CD4-positive, alpha-beta T cell treated with Interleukin-15 for 1 hour (primary cell): ENCODE measurements at regions not wholly inside any gene's neighbourhood (a gene's known extent, or its start where the extent isn't known, plus 50 kb on each side); places are given as distances from the start of the nearest gene placed in this dataset.

Source experiments
- DNase-seq: peaks from one replicate; pipeline ENCODE4 v3.0.0-alpha.2; 2020

DNA sequence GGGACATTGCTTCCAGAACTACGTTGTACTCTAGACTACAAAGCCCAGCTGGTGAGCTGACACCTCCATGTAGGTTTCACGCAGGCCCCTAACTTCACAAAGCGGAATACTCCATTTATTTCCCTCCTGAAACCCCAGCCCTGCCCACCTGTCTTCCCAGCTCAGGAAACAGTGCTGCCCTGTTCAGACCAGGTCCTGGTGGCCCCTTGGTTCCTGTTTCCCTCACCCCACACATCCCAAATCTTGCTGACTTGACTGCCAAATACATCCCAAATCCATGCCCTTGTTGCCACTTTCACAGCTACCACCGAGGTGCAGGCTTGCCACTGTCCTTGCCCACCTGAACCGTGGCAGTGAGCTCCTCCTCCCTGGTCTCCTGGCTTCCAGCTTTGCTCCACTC, 113.1 kb upstream of the PTPN1 start:
- DNase-seq: no peak

DNA sequence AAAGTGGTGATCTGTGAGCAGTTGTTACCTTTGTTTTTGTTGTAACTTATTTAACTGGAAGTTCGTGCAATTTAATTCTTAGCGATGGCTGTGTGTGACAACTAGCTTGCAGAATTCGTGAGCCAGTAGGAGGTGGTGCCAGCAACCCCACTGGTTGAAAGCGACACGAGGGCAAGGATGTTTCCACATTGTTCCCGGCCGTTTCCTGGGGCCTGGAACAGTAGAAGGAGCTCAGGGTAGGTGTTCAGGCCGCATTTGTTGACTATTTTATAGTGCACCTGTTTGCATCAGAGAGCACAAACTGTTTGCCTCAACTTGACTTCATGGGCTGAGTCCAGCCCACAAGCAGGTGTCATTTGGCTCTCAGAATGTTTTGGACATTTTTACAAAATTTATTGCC, 112.1 kb upstream of the PTPN1 start:
- no peak for DNase-seq

DNA sequence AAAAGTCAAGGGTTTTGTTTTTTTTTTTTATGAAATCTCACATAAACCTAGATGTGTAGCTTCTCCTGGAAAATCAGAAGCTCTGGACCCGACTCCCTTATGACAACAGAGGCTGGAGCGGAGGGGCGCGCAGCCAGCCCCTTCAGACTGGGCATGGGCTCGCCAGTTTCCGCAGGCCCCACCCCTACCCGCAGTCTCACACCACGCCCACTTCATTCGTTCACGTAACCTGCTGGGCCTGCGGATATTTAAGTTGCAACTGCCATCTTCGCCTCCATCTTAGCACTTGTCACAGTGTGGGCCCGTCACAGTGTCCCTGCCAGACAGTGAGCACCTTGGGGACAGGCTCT, 111.7 kb upstream of the PTPN1 start:
- DNase-seq: no peak

DNA sequence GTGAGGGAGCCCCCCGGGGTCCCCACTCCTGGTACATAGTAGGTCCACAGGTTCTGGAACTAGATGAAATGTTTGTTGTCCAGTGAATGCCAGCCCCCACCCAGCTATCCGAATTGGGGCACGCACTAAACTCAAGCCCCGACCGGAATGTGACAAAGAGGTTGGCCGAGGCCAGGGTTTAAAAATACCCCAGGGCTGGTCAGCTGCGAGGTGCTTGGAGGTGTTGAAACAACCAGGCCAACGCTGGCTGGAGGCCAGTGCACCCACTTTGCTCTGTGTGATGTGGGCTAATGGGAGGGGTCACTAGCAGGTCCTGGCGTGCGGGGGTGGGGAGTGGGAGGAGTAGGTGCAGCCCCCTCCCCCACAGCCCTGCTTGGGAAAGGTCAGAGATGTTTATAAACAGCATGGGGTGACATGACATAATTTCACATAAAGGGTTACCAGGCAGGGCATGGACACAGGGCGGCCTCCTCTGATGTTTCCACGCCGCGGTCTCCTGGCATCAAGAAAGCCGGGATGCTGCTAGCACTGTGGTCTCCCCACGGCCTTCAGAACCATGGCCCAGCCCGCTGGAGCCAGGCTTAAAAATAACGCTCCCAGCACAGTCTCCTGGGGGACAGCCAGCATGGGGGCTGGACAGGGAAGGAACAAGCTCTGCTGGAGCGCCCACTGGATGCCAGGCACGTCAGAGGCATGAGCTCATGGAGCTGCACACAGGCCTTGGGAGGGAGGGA, 111.2 kb upstream of the PTPN1 start:
- DNase-seq: no peak

DNA sequence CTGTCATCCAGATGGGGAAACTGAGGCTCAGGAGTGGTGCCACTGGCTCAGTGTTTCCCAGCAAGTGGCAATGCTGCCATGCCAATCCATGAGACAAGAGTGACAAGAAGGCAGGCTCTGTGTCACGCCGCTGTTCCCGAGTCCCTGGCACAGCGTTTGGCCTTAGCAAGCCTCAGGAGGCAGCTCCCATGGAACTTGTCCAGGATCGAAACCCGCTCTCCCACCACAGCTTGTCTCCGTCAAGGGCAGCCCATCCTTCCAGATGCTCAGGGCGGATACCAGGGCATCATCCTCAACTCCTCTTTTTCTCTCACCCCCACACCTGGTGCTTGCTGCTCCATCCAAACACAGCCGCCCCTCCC, 110.6 kb upstream of the PTPN1 start:
- DNase-seq: no peak

DNA sequence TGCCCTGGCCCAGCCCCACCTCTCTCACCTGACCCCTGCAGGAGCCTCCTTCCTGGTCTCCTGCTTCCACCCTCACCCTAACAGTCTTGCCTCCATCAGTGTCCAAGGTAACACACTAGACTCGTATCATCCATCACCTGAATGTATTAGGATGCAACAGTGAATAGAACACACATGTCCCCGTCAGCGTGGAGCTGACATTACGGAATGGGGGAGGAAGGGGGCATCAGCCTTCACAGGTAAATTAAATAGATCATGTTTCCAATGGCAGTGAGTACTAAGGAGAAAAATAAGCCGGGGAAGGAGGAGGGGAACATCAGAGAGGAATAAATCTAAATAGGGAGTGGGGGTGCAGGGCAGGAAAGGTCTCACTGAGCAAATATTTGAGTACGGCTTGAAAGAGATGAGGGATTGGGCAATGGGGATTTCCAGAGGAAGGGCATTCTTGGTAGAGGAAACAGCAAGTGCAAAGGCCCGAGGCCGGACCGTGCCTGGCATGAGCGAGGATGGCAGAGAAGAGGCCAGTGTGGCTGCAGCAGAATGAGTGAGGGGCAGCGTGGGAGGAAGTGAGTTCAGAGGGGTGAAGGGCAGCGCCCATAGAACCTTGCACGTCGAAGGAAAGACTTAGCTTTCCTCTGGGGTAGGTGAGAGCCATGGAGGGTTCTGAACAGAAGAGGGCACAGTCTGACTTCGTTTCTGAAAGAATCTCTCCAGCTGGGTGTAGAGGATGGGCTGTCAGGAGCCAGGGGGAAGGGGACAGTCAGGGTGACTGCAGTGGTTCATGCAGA, 110.1 kb upstream of the PTPN1 start:
- DNase-seq: no peak

DNA sequence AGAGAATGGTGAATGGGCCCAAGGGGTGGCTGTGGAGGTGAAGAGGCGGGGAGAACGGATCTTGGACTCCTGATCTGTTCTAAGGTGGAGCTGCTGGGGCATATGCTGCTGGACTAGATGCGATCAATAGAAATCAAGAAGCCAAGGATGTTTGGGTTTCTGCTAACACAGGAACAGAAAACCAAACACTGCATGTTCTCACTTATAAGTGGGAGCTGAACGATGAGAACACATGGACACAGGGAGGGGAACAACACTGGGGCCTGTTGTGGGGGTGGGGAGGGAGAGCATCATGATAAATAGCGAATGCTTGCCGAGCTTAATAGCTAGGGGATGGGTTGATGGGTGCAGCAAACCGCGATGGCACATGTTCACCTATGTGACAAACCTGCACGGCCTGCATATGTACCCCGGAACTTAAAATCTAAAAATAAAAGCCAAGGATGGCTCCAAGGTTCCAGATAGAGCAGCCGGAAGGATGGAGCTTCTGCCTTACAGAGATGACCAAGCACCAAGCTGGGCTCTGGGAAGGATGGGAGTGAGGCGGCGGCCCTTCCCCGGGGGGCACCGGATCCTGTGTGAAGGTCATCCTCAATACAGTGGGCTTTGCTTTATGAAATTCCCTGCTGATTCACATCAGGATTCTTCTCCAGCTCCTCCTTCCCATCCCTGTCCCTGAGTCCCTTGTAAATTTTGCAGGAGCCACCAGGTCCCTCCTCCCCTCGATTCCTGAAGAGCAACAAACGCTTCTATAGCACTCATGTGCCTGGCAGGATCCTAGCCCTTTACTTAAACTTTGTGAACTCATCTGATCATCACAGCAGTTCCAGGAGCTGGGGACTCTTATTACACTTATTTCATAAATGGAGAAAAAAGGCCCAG, 109.2 kb upstream of the PTPN1 start:
- no peak for DNase-seq

DNA sequence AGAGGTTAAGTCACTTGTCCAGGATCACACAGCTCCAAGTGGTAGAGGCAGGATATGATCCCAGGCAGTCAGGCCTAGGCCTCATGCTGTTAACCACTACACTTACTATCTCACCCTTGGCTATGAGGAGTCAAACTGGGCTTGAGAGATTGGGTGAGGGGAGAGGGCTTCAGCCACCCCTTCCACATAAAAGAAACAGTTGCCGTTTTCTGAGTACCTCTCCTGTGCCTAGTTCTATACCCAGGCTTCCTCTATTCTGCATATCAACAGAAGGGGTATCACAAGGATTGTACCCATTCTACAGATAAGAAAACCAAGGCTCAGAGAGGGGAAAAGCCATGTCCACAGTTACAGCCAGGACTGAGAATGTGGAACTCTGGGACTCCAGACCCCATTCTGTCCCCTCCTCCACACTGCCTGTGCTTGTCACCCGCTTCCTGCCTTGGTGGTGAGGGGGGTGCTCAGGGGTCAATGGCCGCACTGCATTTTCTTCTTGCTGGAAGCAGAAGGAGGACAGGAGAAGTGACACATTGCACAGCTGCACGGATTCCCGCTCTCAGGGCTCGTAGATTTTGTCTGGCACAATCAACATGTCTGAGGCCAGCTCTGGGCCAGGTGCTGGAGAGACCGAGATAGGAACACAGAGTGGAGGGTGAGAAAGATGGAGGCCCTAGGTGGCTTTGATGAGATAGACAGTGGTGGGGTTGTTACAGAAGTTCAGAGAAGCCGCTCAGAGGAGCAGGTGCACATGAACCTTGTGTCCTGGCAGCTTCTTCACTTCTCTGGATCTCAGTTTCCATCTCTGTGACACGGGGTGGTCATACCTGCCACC, 108.4 kb upstream of the PTPN1 start:
- DNase-seq: no peak

DNA sequence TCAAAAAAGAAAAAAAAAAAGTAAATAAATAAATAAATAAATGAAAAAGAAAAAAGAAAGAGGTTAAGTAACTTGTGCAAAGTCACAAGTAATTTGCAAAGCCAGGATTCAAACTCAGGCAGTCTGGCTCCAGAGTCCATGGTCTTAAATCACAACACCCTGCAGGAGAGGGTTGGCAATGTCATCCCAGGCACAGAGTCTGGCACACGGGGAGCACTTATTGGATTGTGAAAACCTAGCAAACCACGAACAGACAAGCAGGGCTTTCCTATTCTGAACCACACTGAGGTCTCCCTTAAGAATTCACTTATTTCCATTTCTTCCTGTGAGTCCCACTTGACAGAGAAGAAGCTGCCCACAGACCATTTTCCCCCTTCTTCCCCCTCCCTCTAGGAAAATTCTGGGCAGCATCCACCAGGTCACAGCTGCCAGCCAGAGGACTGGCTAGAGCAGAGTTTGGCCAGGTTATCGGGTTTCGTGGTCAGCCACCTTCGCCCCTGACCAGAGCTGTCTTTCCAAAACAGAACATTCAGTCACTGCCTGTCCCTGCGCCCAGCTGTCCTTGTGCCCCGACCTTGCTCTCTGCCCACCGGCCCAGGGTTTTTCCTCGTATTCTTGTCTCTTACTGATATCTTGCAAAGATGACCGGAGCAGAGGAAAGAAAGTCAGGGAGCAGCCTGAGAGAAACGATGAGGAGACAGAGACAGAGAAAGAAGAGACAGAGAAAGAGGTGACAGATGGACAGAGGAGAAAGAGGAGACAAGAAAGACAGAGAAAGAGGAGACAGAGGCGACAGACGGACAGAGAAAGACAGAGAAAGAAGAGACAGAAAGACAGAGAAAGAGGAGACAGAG, 106.4 kb upstream of the PTPN1 start:
- DNase-seq: no peak

DNA sequence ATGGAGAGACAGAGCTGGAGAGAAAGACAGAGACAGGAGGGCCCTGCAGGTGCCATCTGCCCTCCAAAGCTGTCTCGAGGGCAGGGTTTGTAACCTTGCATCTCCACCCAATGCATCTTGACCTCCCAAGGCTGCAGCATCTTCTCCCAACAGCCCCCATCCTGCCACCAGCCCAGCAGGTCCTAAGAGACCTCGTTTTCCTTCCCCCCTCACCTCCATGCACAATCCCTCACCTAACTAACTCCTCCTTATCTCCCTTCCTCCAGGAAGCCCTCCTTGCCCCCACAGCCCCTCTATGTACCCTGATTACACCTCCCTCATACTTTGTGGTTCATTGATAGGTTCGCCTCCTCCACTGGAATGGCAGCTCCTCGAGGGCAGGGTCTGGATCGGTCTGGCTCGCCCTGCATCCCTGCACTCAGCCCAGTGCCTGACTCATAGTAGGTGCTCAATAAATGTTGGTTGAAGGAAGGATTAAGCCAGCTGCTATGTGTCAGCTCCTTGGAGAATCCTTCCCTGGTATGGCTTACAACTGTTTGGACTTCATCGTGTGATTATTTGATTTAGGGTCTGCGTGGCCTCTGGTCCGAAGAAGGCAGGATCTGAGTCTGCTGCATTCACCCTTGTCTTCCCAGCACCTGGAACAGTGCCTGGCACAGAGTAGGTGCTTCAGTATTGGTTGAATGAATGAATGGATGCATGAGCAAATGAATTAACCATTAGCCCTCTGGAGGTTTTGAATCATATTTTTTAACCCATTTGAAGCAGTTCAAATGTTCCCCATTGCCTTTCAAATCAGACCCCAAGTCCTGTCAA, 105.6 kb upstream of the PTPN1 start:
- DNase-seq: no peak

DNA sequence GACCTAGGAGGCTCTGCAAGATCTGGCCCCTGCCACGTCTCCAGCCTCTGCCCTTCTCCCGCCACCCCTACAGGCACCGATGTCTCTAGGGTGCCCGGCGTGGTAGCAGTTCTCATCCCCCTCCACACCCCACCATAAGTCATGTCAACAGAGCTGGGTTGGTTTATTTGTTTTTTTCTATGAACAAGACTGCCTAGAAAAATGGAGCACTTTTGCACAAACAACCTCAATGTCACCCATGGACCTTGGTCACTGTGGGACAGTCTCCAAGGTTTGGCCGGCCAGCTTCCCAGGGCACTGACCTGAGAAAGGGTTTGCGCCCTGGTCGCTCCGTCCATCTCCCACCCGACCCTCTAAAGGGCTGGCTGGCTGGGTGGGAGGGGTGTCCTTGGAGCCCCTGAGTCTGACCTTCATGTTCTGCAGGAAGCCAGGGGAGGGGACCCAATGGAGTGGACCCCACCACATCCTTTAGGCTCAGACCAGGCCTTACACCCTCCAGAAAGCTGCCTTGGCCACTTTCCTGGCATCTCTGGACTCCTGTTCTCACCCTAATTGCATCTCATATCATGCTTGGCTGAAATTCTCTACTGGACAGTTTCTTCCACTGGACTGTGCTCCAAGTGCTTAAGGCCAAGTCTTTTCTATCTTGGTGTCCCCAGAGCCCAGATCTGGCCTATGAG, 104.8 kb upstream of the PTPN1 start:
- DNase-seq: no peak

DNA sequence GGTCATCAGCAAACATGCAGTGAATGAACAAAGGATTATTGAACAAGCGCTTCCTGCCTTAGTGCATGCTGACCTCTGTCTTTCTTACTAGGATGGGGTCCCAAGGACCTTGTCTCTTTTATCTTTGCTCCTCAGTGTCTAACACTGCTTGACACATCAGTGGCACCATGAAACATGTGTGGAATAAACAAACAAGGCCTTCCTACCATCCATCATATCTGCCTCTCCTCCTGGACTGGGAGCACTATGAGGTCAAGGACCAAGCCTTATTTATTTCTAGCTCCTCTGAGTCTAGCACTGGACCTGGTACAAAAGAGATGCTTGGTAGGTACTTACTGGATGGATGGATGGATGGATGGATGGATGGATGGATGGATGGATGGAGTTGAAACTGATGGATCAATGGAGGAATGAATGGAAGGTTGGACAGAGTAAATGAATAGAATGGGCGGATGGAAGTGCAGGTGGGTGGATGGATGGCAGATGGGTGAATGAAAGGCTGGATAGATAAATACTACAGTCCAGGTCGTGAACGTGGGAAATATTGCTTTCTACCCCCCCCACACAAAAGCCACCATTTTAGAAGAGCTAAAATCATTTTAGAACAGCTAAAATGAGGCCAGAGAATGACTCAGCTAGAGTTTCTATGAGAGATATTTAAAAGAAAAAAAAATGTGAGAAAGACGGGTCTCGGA, 104.1 kb upstream of the PTPN1 start:
- DNase-seq: no peak

DNA sequence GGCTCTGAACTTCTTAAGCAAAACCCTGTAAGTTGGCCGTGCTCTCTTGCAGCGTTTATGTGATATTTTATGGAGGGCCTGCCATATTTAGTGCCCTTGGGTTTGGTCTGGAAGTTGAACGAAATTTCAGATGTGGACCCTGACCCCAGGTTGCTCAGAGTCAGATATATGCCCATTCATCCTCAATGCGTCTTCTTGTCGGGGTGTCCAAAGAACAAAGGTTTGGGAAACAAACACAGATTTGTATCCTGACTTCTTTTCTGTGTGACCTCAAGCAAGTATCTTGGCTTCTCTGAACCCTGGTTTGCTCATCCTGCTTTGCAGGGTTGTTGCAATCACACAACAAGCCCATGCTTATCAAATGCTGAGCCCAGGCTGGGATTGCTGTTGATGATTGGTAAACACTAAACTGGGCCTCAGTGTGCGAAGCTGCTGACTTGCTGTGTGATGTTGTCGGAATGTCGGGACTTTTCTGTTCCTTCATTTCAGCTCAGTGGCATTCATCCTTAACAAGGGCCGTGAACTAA, 103.5 kb upstream of the PTPN1 start:
- no peak for DNase-seq

DNA sequence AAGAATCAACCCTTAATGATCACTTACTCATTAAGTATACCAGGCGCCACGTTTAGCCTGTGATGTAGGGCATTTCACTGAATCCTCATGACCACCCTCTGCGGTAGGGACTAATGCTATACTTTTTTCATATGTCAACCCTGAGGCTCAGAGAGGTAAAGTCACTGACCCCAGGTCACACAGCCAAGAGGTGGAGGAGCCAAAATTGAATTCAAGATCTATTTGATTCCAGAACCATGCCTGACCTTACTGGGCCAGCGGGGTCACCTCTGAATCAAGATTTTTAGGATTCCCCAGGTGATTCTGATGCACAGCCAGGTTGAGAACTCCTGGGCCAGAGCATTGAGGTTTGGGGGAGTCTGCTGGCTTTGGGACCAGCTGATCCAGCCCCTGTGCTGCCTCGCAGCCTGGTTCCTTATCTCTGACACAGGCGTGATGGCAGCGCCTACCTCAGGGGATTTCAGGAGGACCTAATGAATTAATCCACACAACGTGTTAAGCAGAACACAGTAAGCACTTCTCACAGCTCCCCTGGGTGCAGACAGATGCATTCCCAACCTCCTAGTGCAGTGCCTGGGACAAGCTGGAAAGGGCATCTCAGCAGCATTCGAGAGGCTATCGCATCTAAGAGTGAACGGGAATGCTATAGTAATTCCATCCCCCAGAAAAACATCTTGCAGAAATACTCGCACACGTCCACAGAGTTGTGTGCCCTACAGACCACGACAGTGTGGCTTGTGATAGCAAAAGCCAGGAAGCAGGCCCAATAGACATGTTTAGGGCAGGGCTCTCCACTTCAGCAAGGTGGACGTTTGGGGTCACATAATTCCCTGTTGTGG, 101.4 kb upstream of the PTPN1 start:
- DNase-seq: no peak

DNA sequence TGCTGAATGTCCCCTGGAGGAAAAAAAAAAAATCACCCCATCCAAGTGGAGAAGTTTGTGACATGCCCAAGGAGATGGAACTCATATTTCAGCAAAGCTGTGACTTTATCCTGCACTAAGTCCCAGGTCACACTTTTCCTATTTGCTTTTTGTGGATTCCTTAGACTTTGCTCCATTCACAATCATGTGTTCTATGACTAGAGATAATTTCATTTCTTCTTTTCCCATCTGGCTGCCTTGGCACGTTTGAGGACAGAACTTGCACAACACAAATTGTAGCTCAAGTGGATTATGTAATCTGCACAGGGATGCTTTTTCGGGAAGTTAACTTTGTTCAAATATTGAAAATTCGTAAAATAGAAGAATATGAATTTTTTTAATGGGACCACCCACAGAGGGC, 100.7 kb upstream of the PTPN1 start:
- DNase-seq: no peak

DNA sequence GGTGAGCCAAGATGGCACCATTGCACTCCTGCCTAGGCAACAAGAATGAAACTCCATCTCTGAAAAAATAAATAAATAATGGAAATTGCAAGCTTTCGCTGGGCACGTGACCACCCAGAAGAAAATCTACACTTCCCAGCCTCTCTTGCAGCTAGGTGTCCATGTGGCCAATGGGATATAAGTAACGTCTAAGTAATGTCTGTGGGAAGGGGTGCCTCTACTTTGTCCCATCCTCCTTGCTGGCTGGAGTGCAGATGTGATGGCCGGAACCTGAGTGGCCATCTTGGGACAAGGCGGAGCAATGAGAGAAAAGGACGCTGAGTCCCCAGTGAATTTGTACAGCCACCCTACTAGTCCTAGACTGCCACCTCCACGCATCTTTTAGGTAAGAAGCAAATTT, 99.8 kb upstream of the PTPN1 start:
- DNase-seq: no peak

DNA sequence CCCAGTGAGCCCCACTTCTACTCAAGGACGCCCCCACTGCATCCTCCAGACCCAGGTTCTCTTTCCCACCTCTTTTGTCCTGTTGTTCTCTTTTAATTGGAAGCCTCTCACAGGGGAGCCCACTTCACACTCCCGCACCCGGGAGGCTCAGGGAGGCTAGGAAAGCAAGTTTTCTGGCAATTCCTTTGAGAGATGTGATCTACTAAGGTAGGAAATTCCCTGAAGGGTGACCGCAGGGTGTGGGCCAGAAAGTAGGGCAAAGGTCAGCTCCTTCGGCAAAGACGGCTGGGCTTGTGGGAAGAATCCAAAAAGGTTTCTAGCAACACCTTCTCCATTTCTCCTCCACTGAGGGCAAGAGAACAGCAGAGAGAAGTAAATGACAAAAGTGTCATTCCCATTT, 98.1 kb upstream of the PTPN1 start:
- no peak for DNase-seq

DNA sequence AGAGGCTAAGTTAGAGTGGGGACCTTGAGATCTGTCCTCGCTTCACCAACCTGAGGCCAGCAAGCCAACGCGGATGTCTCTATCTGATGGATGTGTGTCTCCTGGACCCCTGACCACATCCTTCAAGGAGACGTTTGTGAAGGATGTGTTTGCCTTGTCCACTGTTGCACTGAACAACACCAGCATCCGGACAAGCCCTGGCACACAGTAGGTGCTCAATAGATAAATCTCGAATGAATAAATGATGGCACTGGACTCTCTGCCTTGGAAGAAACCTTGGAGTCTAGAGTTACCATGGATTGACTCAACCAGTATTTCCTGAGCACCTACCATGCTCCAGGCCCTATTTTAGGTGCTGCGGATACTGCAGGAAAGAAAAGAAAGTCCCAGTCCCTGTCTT, 97.7 kb upstream of the PTPN1 start:
- DNase-seq: no peak

DNA sequence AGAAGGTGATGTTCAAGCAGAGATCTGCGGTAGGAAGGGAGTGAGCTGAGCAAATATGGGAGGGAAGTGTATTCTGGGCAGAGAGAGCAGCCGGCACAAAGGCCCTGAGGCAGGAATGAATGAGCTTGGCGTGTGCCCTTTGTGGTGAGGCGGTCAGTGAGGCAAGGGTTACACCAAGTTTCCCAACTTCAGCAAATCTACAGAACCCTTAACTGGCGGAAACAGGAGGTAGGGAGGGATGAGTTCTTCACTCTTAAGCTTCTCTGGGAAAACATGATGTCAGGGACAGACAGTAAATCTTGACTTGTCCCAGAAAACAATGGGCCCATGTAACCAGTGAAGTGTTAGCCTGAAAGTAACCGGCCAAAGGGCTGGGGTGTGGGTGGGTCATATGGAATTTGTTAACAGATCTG, 97.1 kb upstream of the PTPN1 start:
- DNase-seq: no peak
